Bronchial epithelial cell (primary cell): ENCODE measurements at regions not wholly inside any gene's neighbourhood (a gene's known extent, or its start where the extent isn't known, plus 50 kb on each side); places are given as distances from the start of the nearest gene placed in this dataset.

Source experiments
- DNase-seq: peaks from one replicate; pipeline ENCODE4 v3.0.0-alpha.2; 2010; ENCODE audit warnings: low read depth
- FAIRE-seq: peaks from 2 replicates; lab custom pipeline; 2011; peaks lifted over from hg19 to GRCh38; lab: Jason Lieb, UNC
- H3K27me3 ChIP-seq: 2 replicates; pipeline ENCODE4 v1.5.1; 2011; ENCODE audit warnings: low read length; ENCODE audit not compliant: control insufficient read depth, insufficient read depth
- H3K36me3 ChIP-seq: 2 replicates; pipeline ENCODE4 v1.5.1; 2011; ENCODE audit warnings: low read length; ENCODE audit not compliant: control insufficient read depth, insufficient read depth
- H3K4me3 ChIP-seq: 2 replicates; pipeline ENCODE4 v1.5.1; 2011; ENCODE audit warnings: mild to moderate bottlenecking, low read depth, low read length, control low read depth
- CTCF ChIP-seq: IDR thresholded peaks from 2 replicates; pipeline ENCODE4 v1.5.1; 2011; ENCODE audit warnings: mild to moderate bottlenecking, moderate library complexity, low read length, control low read depth, inconsistent platforms; ENCODE audit not compliant: insufficient read depth, severe bottlenecking

- Histone ChIP-seq H3K27me3 (no peaks in the 10 kb centered on the region), H3K36me3 (no peaks in the 10 kb centered on the region), H3K4me3 (no peak overlapping the region)
- FAIRE-seq, result no peak
- no peak for TF ChIP-seq CTCF
- DNase-seq, result no peak
These were observed 52.5 kb upstream of the PFN2 start for GRCh38 chr3:150023239-150023636.

GRCh38 chr3:150022381-150023238, 51.9 kb upstream of the PFN2 start:
- no peak overlapping the region for H3K4me3 ChIP-seq
- no peaks in the 10 kb centered on the region for H3K27me3 ChIP-seq
- H3K36me3 ChIP-seq, result no peaks in the 10 kb centered on the region
- no peak for TF ChIP-seq CTCF
- FAIRE-seq (no peak), DNase-seq (peak; percentile 41)

GRCh38 chr3:150020527-150020926, 49.8 kb upstream of the PFN2 start:
- no peak for TF ChIP-seq CTCF
- no peak overlapping the region for H3K4me3 ChIP-seq
- FAIRE-seq (no peak), DNase-seq (peak; percentile 68)
- no peaks in the 10 kb centered on the region for H3K27me3 ChIP-seq
- H3K36me3 ChIP-seq, result no peaks in the 10 kb centered on the region
